GM19455 (cell line): ENCODE measurements at regions not wholly inside any gene's neighbourhood (a gene's known extent, or its start where the extent isn't known, plus 50 kb on each side); places are given as distances from the start of the nearest gene placed in this dataset.
"Not testable (repeated sequence)": the region's sequence is repeated elsewhere in the genome, so short reads cannot be mapped to it uniquely, and the experiment has no call there.

Experiments
- ATAC-seq: cut with Tn5 transposase; IDR thresholded peaks from one replicate; pipeline ENCODE4 v1.9.1; 2021; ENCODE audit not compliant: unreplicated experiment

GRCh38 chr15:84152381-84152979 lies 83.1 kb upstream of the GOLGA6L4 start:
- not testable (repeated sequence) for ATAC-seq

- not testable (repeated sequence) for ATAC-seq
Observed at GRCh38 chr15:84153655-84154140, 81.9 kb upstream of the GOLGA6L4 start.

GRCh38 chr15:84154314-84154713 lies 81.3 kb upstream of the GOLGA6L4 start:
- not testable (repeated sequence) for ATAC-seq

- not testable (repeated sequence) for ATAC-seq
Observed at GRCh38 chr15:84154787-84155186, 80.8 kb upstream of the GOLGA6L4 start.

- not testable (repeated sequence) for ATAC-seq
Observed at GRCh38 chr15:84155792-84156587, 79.6 kb upstream of the GOLGA6L4 start.

GRCh38 chr15:84156588-84156840 lies 79.1 kb upstream of the GOLGA6L4 start:
- ATAC-seq: not testable (repeated sequence)

GRCh38 chr15:84157056-84157632 lies 78.4 kb upstream of the GOLGA6L4 start:
- ATAC-seq: not testable (repeated sequence)

- ATAC-seq: not testable (repeated sequence)
Observed at GRCh38 chr15:84157857-84158256, 77.7 kb upstream of the GOLGA6L4 start.

GRCh38 chr15:84159346-84160269 lies 76.0 kb upstream of the GOLGA6L4 start:
- not testable (repeated sequence) for ATAC-seq

GRCh38 chr15:84164423-84165292 lies 70.9 kb upstream of the GOLGA6L4 start:
- ATAC-seq: not testable (repeated sequence)

- not testable (repeated sequence) for ATAC-seq
Observed at GRCh38 chr15:84170029-84170428, 65.5 kb upstream of the GOLGA6L4 start.

GRCh38 chr15:84173231-84173610 lies 62.4 kb upstream of the GOLGA6L4 start:
- ATAC-seq: not testable (repeated sequence)
